Kidney capillary endothelial cell (primary cell): ENCODE measurements at regions not wholly inside any gene's neighbourhood (a gene's known extent, or its start where the extent isn't known, plus 50 kb on each side); places are given as distances from the start of the nearest gene placed in this dataset.
"Not testable (repeated sequence)": the region's sequence is repeated elsewhere in the genome, so short reads cannot be mapped to it uniquely, and the experiment has no call there.

Source experiments
- DNase-seq: peaks from one replicate; pipeline ENCODE4 v3.0.0-alpha.2; 2018; ENCODE audit warnings: low spot score

- DNase-seq = no peak
Measured at GRCh38 chr6:80508885-80509630, 402.6 kb downstream of the BCKDHB start.

GRCh38 chr6:80504882-80505281 lies 398.4 kb downstream of the BCKDHB start:
- no peak for DNase-seq

GRCh38 chr6:80503660-80504059 lies 397.2 kb downstream of the BCKDHB start:
- DNase-seq = no peak

GRCh38 chr6:80502871-80503270 lies 396.4 kb downstream of the BCKDHB start:
- DNase-seq = no peak

GRCh38 chr6:80501636-80502035 lies 395.2 kb downstream of the BCKDHB start:
- DNase-seq = no peak

GRCh38 chr6:80497696-80498486 lies 391.4 kb downstream of the BCKDHB start:
- DNase-seq = not testable (repeated sequence)

GRCh38 chr6:80489911-80490635 lies 383.6 kb downstream of the BCKDHB start:
- DNase-seq = no peak

- no peak for DNase-seq
Measured at GRCh38 chr6:80488190-80488589, 381.7 kb downstream of the BCKDHB start.

GRCh38 chr6:80485494-80485893 lies 379.0 kb downstream of the BCKDHB start:
- DNase-seq = not testable (repeated sequence)

GRCh38 chr6:80482056-80482455 lies 375.6 kb downstream of the BCKDHB start:
- no peak for DNase-seq

- no peak for DNase-seq
Measured at GRCh38 chr6:80480421-80481157, 374.1 kb downstream of the BCKDHB start.

GRCh38 chr6:80478030-80478429 lies 371.6 kb downstream of the BCKDHB start:
- no peak for DNase-seq

- DNase-seq = no peak
Measured at GRCh38 chr6:80477591-80477990, 371.1 kb downstream of the BCKDHB start.

- DNase-seq = no peak
Measured at GRCh38 chr6:80472271-80472670, 365.8 kb downstream of the BCKDHB start.

GRCh38 chr6:80469977-80470376 lies 363.5 kb downstream of the BCKDHB start:
- DNase-seq = no peak

GRCh38 chr6:80468398-80468797 lies 361.9 kb downstream of the BCKDHB start:
- DNase-seq = no peak

- no peak for DNase-seq
Measured at GRCh38 chr6:80467408-80467807, 360.9 kb downstream of the BCKDHB start.

GRCh38 chr6:80466981-80467380 lies 360.5 kb downstream of the BCKDHB start:
- DNase-seq = no peak

GRCh38 chr6:80465513-80465912 lies 359.0 kb downstream of the BCKDHB start:
- DNase-seq = no peak

GRCh38 chr6:80464901-80465300 lies 358.4 kb downstream of the BCKDHB start:
- DNase-seq = no peak

- DNase-seq = no peak
Measured at GRCh38 chr6:80463197-80463596, 356.7 kb downstream of the BCKDHB start.

GRCh38 chr6:80460257-80460865 lies 353.9 kb downstream of the BCKDHB start:
- DNase-seq = no peak
